GM23338 (cell line): ENCODE measurements at regions not wholly inside any gene's neighbourhood (a gene's known extent, or its start where the extent isn't known, plus 50 kb on each side); places are given as distances from the start of the nearest gene placed in this dataset.

Experiments
- CTCF ChIP-seq, 2 experiments: fragments of 200-600 bp in 1 of 2; sonication (generic) in 1 of 2; conservative IDR thresholded peaks; 2 replicates each; pipeline versions ENCODE4 v1.5.1 to v1.6.1; 2016 to 2017; ENCODE audit warnings: antibody characterized with exemption in 2 of 2, low read depth in 2 of 2, mild to moderate bottlenecking in 2 of 2, moderate library complexity in 1 of 2
- ETS1 ChIP-seq: IDR thresholded peaks from 2 replicates; pipeline ENCODE4 v1.6.1; 2016; ENCODE audit warnings: antibody characterized with exemption

- no peak for TF ChIP-seq CTCF (conservative IDR thresholded peaks at IDR 0.05; ENCODE audit: low read depth in 2 of 2)
- no peak for TF ChIP-seq ETS1
Measured at GRCh38 chr13:33525763-33526162, 240.2 kb upstream of the STARD13 start.
